ENCODE measurements at regions not wholly inside any gene's neighbourhood (a gene's known extent, or its start where the extent isn't known, plus 50 kb on each side); places are given as distances from the start of the nearest gene placed in this dataset.

DNA sequence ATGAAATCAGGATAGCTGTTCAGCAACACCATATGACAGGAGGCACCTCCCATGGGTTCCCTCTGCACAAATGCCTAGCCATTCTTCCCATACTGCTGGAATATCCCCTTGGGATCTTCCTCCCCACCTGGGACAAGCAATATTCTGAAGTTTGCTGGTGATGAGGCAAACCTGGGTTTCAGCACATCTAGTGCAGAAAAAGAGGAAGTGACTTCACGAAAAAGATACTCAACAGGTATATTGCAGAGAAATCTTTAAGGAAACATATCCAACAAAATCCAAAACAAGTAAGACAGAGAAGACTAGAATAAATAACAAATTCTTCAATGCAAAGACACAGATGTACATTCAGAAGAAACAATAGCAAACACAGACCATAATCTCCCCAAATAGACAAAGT lies 1497.0 kb downstream of the PCDH9 start:
- H3K4me3 ChIP-seq, result no peak overlapping the region
- no peaks in the 10 kb centered on the region for H3K27me3 ChIP-seq
- WGBS, 2 donors, result 67 to 75% methylated on average over 1 of the region's 1 CpG
- peaks cover 0 to 5% (median 5%) of the 10 kb centered on the region in 3 donors for H3K9me3 ChIP-seq
- no peak overlapping the region for H3K27ac ChIP-seq
- no peak for DNase-seq
- H3K4me1 ChIP-seq, result no peaks in the 10 kb centered on the region
- TF ChIP-seq POLR2A (IDR thresholded peaks at IDR 0.05), result no peak
- TF ChIP-seq, protein P1, sequence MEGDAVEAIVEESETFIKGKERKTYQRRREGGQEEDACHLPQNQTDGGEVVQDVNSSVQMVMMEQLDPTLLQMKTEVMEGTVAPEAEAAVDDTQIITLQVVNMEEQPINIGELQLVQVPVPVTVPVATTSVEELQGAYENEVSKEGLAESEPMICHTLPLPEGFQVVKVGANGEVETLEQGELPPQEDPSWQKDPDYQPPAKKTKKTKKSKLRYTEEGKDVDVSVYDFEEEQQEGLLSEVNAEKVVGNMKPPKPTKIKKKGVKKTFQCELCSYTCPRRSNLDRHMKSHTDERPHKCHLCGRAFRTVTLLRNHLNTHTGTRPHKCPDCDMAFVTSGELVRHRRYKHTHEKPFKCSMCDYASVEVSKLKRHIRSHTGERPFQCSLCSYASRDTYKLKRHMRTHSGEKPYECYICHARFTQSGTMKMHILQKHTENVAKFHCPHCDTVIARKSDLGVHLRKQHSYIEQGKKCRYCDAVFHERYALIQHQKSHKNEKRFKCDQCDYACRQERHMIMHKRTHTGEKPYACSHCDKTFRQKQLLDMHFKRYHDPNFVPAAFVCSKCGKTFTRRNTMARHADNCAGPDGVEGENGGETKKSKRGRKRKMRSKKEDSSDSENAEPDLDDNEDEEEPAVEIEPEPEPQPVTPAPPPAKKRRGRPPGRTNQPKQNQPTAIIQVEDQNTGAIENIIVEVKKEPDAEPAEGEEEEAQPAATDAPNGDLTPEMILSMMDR (IDR thresholded peaks at IDR 0.05), result no peak
- intact Hi-C loops (cut with DNase I), result no loop called here
- no peaks in the 10 kb centered on the region for H3K36me3 ChIP-seq

DNA sequence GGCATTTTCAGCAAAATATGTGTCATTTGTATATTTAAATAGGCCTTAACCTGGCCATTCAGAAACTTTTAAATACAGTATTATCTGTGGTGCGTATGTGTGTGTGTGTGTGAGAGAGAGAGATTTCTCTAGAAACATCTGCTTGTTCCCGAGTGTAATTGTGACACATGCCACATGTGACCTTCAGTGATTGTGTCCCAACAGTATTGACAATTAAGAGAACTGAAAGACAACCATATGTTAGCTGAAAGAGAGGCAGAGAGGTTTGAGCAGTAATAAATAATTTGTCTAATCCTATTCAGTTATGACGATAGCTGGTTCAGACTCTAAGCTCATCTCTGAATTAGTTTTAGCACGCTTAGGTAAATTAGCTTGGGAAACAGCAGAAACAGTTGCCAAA lies 1503.1 kb downstream of the PCDH9 start:
- TF ChIP-seq, protein P1 (IDR thresholded peaks at IDR 0.05), result no peak
- no peak for TF ChIP-seq POLR2A (IDR thresholded peaks at IDR 0.05)
- Histone ChIP-seq H3K27ac (no peak overlapping the region), H3K4me3 (no peak overlapping the region), H3K9me3 (no peaks in the 10 kb centered on the region), H3K4me1 (no peaks in the 10 kb centered on the region), H3K27me3 (no peaks in the 10 kb centered on the region), H3K36me3 (no peaks in the 10 kb centered on the region)
- 74 to 80% methylated on average over 4 of the region's 4 CpGs for WGBS, 2 donors
- intact Hi-C loops (cut with DNase I), result no loop called here
- DNase-seq, result no peak

DNA sequence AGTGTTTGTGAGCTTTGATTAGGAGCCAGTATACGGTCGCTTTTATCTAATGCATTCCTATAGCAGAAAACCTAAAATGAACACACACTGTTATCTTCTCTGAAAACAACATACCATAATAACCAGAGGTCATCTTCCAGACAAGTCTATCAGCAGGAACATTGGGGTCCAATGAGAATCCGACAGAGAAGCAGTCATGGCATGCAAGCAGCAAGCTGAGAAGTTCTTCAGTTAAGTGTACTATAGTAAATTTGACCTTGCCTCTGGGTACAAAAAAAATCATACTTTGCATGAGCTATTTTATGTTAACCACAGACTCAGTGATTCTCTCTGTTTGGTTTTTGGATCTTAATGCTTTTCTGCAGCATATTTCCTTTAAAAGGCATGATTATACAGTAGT lies 1505.1 kb downstream of the PCDH9 start:
- no peak for DNase-seq
- intact Hi-C loops (cut with DNase I), result no loop called here
- TF ChIP-seq, protein P1 (IDR thresholded peaks at IDR 0.05), result no peak
- TF ChIP-seq POLR2A (IDR thresholded peaks at IDR 0.05), result no peak
- Histone ChIP-seq H3K36me3 (no peaks in the 10 kb centered on the region), H3K27ac (no peak overlapping the region), H3K4me3 (no peak overlapping the region), H3K9me3 (no peaks in the 10 kb centered on the region), H3K27me3 (no peaks in the 10 kb centered on the region), H3K4me1 (no peaks in the 10 kb centered on the region)
- WGBS, 2 donors, result 68 to 72% methylated on average over 3 of the region's 3 CpGs

DNA sequence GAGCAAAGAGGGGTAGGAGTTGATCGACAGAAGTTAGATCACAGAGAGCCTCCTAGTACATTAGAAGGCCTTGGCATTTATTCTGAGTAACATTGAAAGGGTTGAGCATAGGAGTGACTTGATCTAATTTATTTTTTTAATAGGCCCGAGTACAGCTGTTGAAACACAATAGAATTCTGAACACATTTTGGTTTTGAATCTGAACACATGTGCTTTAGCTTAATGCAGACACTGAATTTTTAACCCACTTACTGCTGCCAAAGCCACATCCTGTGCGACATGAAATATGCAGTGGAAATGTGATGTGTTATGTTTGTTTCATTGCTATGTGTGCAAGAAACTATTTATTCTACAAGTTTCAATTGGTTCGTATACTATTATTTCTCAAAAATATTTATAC lies 1505.9 kb downstream of the PCDH9 start:
- Histone ChIP-seq H3K9me3 (no peaks in the 10 kb centered on the region), H3K27ac (no peak overlapping the region), H3K4me1 (no peaks in the 10 kb centered on the region), H3K27me3 (no peaks in the 10 kb centered on the region), H3K4me3 (no peak overlapping the region), H3K36me3 (no peaks in the 10 kb centered on the region)
- intact Hi-C loops (cut with DNase I), result no loop called here
- DNase-seq, result no peak
- TF ChIP-seq, protein P1 (IDR thresholded peaks at IDR 0.05), result no peak
- TF ChIP-seq POLR2A (IDR thresholded peaks at IDR 0.05), result no peak
- 57 to 72% methylated on average over 4 of the region's 4 CpGs for WGBS, 2 donors

DNA sequence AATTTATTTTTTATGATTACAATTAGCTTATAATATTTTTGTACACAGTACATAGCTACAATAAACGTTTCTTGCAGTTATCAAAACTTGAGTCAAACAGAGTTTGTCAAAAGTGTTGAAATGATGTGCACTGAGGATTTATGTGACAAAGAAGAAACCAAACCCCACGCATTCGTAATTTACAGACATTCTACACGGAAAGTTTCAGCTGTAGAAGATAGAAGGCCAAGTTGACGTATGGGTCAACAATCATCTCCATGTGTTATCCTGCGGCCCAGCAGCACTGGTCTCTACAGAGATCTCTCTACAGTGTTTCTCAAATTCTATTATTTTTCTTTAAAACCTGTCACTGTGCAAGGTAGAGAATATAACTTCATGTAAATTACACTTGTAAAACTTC lies 1507.6 kb downstream of the PCDH9 start:
- Histone ChIP-seq H3K9me3 (no peaks in the 10 kb centered on the region), H3K27ac (no peak overlapping the region), H3K4me3 (no peak overlapping the region), H3K36me3 (no peaks in the 10 kb centered on the region), H3K4me1 (no peaks in the 10 kb centered on the region), H3K27me3 (no peaks in the 10 kb centered on the region)
- TF ChIP-seq, protein P1 (IDR thresholded peaks at IDR 0.05), result no peak
- no peak for TF ChIP-seq POLR2A (IDR thresholded peaks at IDR 0.05)
- WGBS, 2 donors, result 77 to 79% methylated on average over 6 of the region's 6 CpGs
- intact Hi-C loops (cut with DNase I), result no loop called here
- DNase-seq, result no peak
